HG03175 (cell line): ENCODE measurements at regions not wholly inside any gene's neighbourhood (a gene's known extent, or its start where the extent isn't known, plus 50 kb on each side); places are given as distances from the start of the nearest gene placed in this dataset.

Source experiments
- ATAC-seq: cut with Tn5 transposase; IDR thresholded peaks from one replicate; pipeline ENCODE4 v1.9.1; 2021; ENCODE audit warnings: mild to moderate bottlenecking, moderate library complexity; ENCODE audit not compliant: unreplicated experiment

GRCh38 chr13:80133631-80134261 lies 207.2 kb downstream of the SPRY2 start:
- no peak for ATAC-seq

GRCh38 chr13:80132741-80133601 lies 208.0 kb downstream of the SPRY2 start:
- ATAC-seq = no peak

- no peak for ATAC-seq
Observed at GRCh38 chr13:80131204-80131603, 209.7 kb downstream of the SPRY2 start.

GRCh38 chr13:80126389-80127068 lies 214.4 kb downstream of the SPRY2 start:
- ATAC-seq = no peak

- ATAC-seq = no peak
Observed at GRCh38 chr13:80123945-80124344, 217.0 kb downstream of the SPRY2 start.

GRCh38 chr13:80121038-80121437 lies 219.9 kb downstream of the SPRY2 start:
- peak; percentile 87 for ATAC-seq

GRCh38 chr13:80118506-80118905 lies 222.4 kb downstream of the SPRY2 start:
- ATAC-seq = no peak

- ATAC-seq = no peak
Observed at GRCh38 chr13:80118099-80118498, 222.8 kb downstream of the SPRY2 start.

GRCh38 chr13:80117515-80117914 lies 223.4 kb downstream of the SPRY2 start:
- ATAC-seq = no peak

- ATAC-seq = no peak
Observed at GRCh38 chr13:80116107-80116506, 224.8 kb downstream of the SPRY2 start.

- ATAC-seq = no peak
Observed at GRCh38 chr13:80115616-80116015, 225.3 kb downstream of the SPRY2 start.

- no peak for ATAC-seq
Observed at GRCh38 chr13:80113714-80114454, 227.0 kb downstream of the SPRY2 start.

- no peak for ATAC-seq
Observed at GRCh38 chr13:80109303-80109702, 231.6 kb downstream of the SPRY2 start.

GRCh38 chr13:80105350-80105749 lies 235.6 kb downstream of the SPRY2 start:
- no peak for ATAC-seq

- ATAC-seq = no peak
Observed at GRCh38 chr13:80101040-80101439, 239.9 kb downstream of the SPRY2 start.

- no peak for ATAC-seq
Observed at GRCh38 chr13:80100636-80101035, 240.3 kb downstream of the SPRY2 start.

GRCh38 chr13:80097561-80097960 lies 243.4 kb downstream of the SPRY2 start:
- ATAC-seq = no peak

- no peak for ATAC-seq
Observed at GRCh38 chr13:80096383-80096782, 244.5 kb downstream of the SPRY2 start.

- ATAC-seq = no peak
Observed at GRCh38 chr13:80094526-80094925, 246.4 kb downstream of the SPRY2 start.

GRCh38 chr13:80093888-80094287 lies 247.0 kb downstream of the SPRY2 start:
- no peak for ATAC-seq

- no peak for ATAC-seq
Observed at GRCh38 chr13:80086304-80086721, 254.6 kb downstream of the SPRY2 start.
